ENCODE measurements at regions not wholly inside any gene's neighbourhood (a gene's known extent, or its start where the extent isn't known, plus 50 kb on each side); places are given as distances from the start of the nearest gene placed in this dataset.

DNA sequence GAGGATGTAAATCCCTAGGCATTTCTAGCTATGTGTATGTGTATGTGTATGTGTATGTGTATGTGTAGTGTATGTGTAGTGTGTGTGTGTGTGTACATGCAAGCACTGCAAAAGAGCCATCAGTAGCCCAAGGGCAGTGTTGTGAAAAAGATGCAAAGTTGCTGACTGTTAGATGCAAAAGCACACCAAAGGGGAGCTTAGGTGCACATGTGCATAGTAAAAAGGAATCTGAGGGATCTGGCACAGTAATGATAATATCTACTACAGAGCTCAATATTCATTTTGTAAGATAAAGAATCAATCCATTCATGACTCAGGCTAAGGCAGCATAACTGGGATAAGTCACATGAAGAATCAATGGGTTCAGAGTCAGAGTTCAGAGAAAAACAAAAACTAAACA, 80.2 kb downstream of the TMEM47 start:
- H3K4me1 ChIP-seq = no peaks in the 10 kb centered on the region
- H3K27me3 ChIP-seq = no peaks in the 10 kb centered on the region
- H3K36me3 ChIP-seq = no peaks in the 10 kb centered on the region
- TF ChIP-seq, protein P1, sequence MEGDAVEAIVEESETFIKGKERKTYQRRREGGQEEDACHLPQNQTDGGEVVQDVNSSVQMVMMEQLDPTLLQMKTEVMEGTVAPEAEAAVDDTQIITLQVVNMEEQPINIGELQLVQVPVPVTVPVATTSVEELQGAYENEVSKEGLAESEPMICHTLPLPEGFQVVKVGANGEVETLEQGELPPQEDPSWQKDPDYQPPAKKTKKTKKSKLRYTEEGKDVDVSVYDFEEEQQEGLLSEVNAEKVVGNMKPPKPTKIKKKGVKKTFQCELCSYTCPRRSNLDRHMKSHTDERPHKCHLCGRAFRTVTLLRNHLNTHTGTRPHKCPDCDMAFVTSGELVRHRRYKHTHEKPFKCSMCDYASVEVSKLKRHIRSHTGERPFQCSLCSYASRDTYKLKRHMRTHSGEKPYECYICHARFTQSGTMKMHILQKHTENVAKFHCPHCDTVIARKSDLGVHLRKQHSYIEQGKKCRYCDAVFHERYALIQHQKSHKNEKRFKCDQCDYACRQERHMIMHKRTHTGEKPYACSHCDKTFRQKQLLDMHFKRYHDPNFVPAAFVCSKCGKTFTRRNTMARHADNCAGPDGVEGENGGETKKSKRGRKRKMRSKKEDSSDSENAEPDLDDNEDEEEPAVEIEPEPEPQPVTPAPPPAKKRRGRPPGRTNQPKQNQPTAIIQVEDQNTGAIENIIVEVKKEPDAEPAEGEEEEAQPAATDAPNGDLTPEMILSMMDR (IDR thresholded peaks at IDR 0.05) = no peak
- no peak overlapping the region for H3K27ac ChIP-seq
- no peak overlapping the region for H3K4me3 ChIP-seq
- DNase-seq (ENCODE audit: low spot score) = no peak
- H3K9me3 ChIP-seq = no peaks in the 10 kb centered on the region

DNA sequence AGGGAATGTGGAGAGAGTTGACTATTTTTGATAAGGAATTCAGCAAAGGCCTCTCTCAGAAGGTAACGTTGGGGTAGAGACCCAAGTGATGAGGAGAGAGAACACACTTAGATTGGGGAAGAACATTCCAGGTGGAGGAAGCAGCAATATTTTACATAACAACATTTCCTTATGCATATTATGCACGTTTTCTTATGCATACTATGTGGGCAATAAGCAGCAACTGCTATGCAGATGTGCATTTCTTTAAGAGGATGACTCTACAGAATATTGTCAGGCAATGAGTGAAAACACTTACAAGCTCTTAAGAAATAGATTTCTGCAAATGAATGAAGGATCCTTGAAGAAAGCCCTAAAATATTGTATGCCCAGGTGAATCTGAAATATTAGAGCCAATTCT, 91.1 kb downstream of the TMEM47 start:
- no peak overlapping the region for H3K27ac ChIP-seq
- H3K27me3 ChIP-seq = no peaks in the 10 kb centered on the region
- TF ChIP-seq, protein P1 (IDR thresholded peaks at IDR 0.05) = no peak
- H3K4me1 ChIP-seq = no peaks in the 10 kb centered on the region
- DNase-seq (ENCODE audit: low spot score) = no peak
- H3K9me3 ChIP-seq = peaks cover 0 to 6% of the 10 kb centered on the region in 2 donors
- no peak overlapping the region for H3K4me3 ChIP-seq
- no peaks in the 10 kb centered on the region for H3K36me3 ChIP-seq

DNA sequence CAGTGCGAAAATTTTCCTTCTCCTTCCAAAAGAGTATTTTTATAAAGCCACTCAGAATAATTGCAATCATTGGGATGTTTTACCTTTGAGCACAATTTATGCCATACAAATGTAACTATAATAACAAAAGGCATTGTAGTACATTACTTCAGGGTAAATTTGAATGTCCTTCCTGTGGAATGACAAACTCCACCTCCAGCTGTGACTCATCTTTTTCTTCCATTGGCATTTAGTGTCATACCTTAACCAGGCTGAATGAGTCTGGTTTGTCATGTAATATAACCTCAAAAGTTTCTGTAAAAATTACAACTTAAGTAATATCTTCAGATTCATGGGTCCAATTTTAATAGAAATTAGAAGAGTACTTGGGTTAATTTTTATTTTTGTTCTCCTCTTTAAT, 93.3 kb downstream of the TMEM47 start:
- Histone ChIP-seq H3K27me3 (no peaks in the 10 kb centered on the region), H3K36me3 (no peaks in the 10 kb centered on the region), H3K9me3 (peaks cover 0 to under 1% of the 10 kb centered on the region in 2 donors), H3K27ac (no peak overlapping the region), H3K4me1 (no peaks in the 10 kb centered on the region), H3K4me3 (no peak overlapping the region)
- TF ChIP-seq, protein P1 (IDR thresholded peaks at IDR 0.05) = no peak
- no peak for DNase-seq (ENCODE audit: low spot score)

DNA sequence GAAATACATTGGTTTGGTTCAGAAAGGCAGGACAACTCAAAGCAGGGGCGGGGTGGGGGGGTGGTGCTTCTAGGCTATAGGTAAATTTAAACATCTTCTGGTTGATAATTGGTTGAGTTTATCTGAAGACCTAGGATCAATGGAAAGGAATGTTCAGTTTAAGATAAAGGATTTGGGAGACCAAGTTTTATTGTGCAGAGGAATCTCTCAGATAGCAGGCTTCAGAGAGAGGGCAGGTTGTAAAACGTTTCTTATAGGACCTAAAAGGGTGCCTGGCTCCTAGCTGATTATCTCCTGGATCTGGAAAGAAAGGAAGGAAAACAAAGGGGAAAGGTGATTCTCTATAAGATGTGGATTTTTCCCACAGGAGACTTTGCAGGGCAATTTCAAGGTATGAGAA, 94.0 kb downstream of the TMEM47 start:
- H3K36me3 ChIP-seq = no peaks in the 10 kb centered on the region
- no peak for DNase-seq (ENCODE audit: low spot score)
- H3K27me3 ChIP-seq = no peaks in the 10 kb centered on the region
- H3K27ac ChIP-seq = no peak overlapping the region
- no peaks in the 10 kb centered on the region for H3K9me3 ChIP-seq
- TF ChIP-seq, protein P1 (IDR thresholded peaks at IDR 0.05) = no peak
- no peaks in the 10 kb centered on the region for H3K4me1 ChIP-seq
- H3K4me3 ChIP-seq = no peak overlapping the region

DNA sequence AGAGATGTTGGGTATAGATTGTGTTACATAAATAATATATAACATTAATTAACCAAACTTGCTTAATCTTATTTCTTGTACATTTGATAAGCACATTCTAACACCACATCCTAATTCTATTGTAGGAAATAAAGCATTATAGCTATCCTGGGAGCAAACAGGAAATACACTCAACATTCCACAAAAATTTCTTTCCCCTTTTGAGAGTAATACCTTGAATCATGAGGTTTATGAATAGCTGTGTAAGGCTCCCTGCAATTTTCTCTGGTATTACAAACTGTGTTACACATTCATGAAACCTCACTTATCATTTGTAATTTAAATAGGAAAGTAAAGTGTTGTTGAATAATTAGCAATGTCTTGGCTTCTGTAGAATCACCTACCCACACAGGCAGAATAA, 95.1 kb downstream of the TMEM47 start:
- Histone ChIP-seq H3K36me3 (no peaks in the 10 kb centered on the region), H3K4me1 (no peaks in the 10 kb centered on the region), H3K27me3 (no peaks in the 10 kb centered on the region), H3K4me3 (no peak overlapping the region), H3K27ac (no peak overlapping the region), H3K9me3 (no peaks in the 10 kb centered on the region)
- TF ChIP-seq, protein P1 (IDR thresholded peaks at IDR 0.05) = no peak
- DNase-seq (ENCODE audit: low spot score) = no peak

DNA sequence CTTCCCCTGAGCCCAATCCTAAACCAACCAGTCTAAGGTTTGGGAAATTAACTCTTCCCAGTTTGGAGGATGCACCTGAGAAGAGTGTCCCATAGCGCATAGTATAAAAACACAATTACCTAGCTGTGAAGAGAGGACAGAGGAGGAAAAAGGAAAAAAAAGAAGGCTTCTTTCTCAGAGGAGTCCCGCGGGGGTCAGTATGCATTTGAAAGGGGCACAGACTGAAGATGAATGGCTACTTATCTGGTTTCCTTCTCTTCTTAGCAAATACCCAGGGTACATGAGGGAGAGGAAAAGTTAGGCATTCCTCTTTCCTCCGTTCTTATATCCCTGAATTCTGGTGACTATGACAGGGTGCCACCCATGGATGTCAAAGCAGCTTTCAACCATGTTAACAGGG, 96.9 kb downstream of the TMEM47 start:
- TF ChIP-seq, protein P1 (IDR thresholded peaks at IDR 0.05) = no peak
- Histone ChIP-seq H3K4me1 (no peaks in the 10 kb centered on the region), H3K36me3 (no peaks in the 10 kb centered on the region), H3K4me3 (no peak overlapping the region), H3K27ac (no peak overlapping the region), H3K9me3 (no peaks in the 10 kb centered on the region), H3K27me3 (no peaks in the 10 kb centered on the region)
- no peak for DNase-seq (ENCODE audit: low spot score)

Measured in right atrium auricular region (tissue), 2 donors.